DND-41 (cell line): ENCODE measurements at regions not wholly inside any gene's neighbourhood (a gene's known extent, or its start where the extent isn't known, plus 50 kb on each side); places are given as distances from the start of the nearest gene placed in this dataset.

Experiments
- ATAC-seq: fragments of 200-7000 bp; cut with Tn5 transposase; 3 replicates; pipeline ENCODE4 v1.9.1; 2021; ENCODE audit warnings: low read depth; ENCODE audit not compliant: insufficient read depth
- DNase-seq: peaks from one replicate; pipeline ENCODE4 v3.0.0-alpha.2; 2020
- H2AFZ ChIP-seq: 2 replicates; pipeline ENCODE4 v1.6.0; 2012; ENCODE audit warnings: low read depth, low read length
- H3K27ac ChIP-seq: 2 replicates; pipeline ENCODE4 v1.5.1; 2012; ENCODE audit warnings: low read length, inconsistent platforms
- H3K27me3 ChIP-seq: fragments of 200-600 bp; sonication (generic); 2 replicates; pipeline ENCODE4 v1.6.0; 2012; ENCODE audit warnings: low read length, mild to moderate bottlenecking, inconsistent platforms; ENCODE audit not compliant: insufficient read depth, poor library complexity
- H3K36me3 ChIP-seq: 2 replicates; pipeline ENCODE4 v1.5.1; 2012; ENCODE audit warnings: low read length, inconsistent platforms; ENCODE audit not compliant: insufficient read depth
- H3K4me1 ChIP-seq: 2 replicates; pipeline ENCODE4 v1.5.1; 2012; ENCODE audit warnings: mild to moderate bottlenecking, low read length; ENCODE audit not compliant: insufficient read depth
- H3K4me2 ChIP-seq: 2 replicates; pipeline ENCODE4 v1.6.0; 2012; ENCODE audit warnings: mild to moderate bottlenecking, moderate library complexity, low read length, inconsistent platforms; ENCODE audit not compliant: insufficient read depth
- H3K4me3 ChIP-seq, 2 experiments: fragments of 200-600 bp in 1 of 2; shearing (Covaris generic) in 1 of 2; 2 replicates each; pipeline ENCODE4 v1.5.1; 2012 to 2016; ENCODE audit warnings: inconsistent platforms in 2 of 2, low read length in 2 of 2, mild to moderate bottlenecking in 2 of 2, low read depth in 1 of 2, moderate library complexity in 1 of 2
- H3K79me2 ChIP-seq: 2 replicates; pipeline ENCODE4 v1.6.0; 2012; ENCODE audit warnings: low read length, inconsistent platforms; ENCODE audit not compliant: insufficient read depth
- H3K9ac ChIP-seq: 2 replicates; pipeline ENCODE4 v1.6.0; 2012; ENCODE audit warnings: low read depth, mild to moderate bottlenecking, inconsistent platforms, low read length, moderate library complexity
- H3K9me3 ChIP-seq: 2 replicates; pipeline ENCODE4 v1.5.1; 2012; ENCODE audit warnings: low read length, moderate library complexity, mild to moderate bottlenecking, inconsistent platforms; ENCODE audit not compliant: insufficient read depth, severe bottlenecking
- H4K20me1 ChIP-seq: 2 replicates; pipeline ENCODE4 v1.6.0; 2012; ENCODE audit warnings: low read length; ENCODE audit not compliant: insufficient read depth
- CTCF ChIP-seq: IDR thresholded peaks from 2 replicates; pipeline ENCODE4 v1.5.1; 2012; ENCODE audit warnings: borderline replicate concordance, low read length, moderate library complexity, mild to moderate bottlenecking; ENCODE audit not compliant: poor library complexity, severe bottlenecking; ENCODE audit errors: extremely low read depth
- EZH2 ChIP-seq: IDR thresholded peaks from 3 replicates; pipeline ENCODE4 v1.6.1; 2012; ENCODE audit warnings: borderline replicate concordance, low read depth, mild to moderate bottlenecking, moderate library complexity, low read length, inconsistent platforms; ENCODE audit not compliant: severe bottlenecking

DNA sequence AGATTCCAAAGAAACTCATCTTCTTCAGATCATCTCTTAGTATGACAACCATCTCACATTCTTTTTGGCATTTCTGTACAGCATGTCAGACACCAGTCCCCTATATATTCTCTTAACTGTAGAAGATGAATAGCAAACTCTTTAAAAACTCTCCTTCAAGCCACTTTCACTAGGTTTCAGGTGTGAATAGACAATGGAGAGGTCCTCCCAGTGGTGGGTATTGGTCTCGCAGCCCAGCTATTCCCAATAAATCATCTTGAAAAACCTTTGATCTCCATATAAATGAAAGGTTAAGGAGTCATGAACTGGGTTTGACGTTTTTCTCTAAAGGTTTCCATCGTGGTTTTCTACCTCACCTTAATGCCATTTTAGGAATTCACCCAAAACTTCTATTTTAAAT is 180.0 kb downstream of the GJA1 start:
- Histone ChIP-seq H3K9me3 (no peaks in the 10 kb centered on the region), H3K4me2 (no peak overlapping the region), H3K9ac (no peak overlapping the region), H3K4me3 (no peak overlapping the region), H3K79me2 (no peaks in the 10 kb centered on the region), H2AFZ (no peak overlapping the region), H3K27me3 (no peaks in the 10 kb centered on the region), H3K4me1 (no peaks in the 10 kb centered on the region), H4K20me1 (no peaks in the 10 kb centered on the region), H3K27ac (no peak overlapping the region), H3K36me3 (no peaks in the 10 kb centered on the region)
- ATAC-seq (no peak), DNase-seq (no peak)
- TF ChIP-seq CTCF (peak; percentile 27), EZH2 (no peak)

DNA sequence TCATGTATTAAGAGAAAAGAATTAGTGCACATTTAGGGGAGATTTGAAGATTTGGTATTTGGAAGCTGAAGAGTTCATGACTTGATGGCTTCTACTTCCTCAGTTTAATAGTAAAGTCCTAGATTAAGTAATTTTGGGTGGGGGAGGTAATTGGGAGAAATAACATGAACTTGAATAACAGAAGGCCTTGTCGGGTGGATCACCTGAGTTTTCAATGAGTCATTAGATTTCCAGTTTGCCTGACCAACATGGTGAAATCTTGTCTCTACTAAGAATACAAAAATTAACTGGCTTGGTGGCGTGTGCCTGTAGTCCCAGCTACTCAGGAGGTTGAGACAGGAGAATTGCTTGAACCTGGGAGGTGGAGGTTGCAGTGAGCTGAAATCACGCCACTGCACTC is 181.0 kb downstream of the GJA1 start:
- TF ChIP-seq CTCF, result no peak
- no peak for TF ChIP-seq EZH2
- no peak overlapping the region for H3K27ac ChIP-seq
- no peaks in the 10 kb centered on the region for H3K9me3 ChIP-seq
- DNase-seq (no peak), ATAC-seq (no peak)
- H3K27me3 ChIP-seq, result no peaks in the 10 kb centered on the region
- no peak overlapping the region for H3K4me2 ChIP-seq
- H3K4me1 ChIP-seq, result no peaks in the 10 kb centered on the region
- no peak overlapping the region for H3K9ac ChIP-seq
- H3K4me3 ChIP-seq, result no peak overlapping the region
- no peaks in the 10 kb centered on the region for H4K20me1 ChIP-seq
- H3K79me2 ChIP-seq, result no peaks in the 10 kb centered on the region
- no peak overlapping the region for H2AFZ ChIP-seq
- H3K36me3 ChIP-seq, result no peaks in the 10 kb centered on the region

- no peaks in the 10 kb centered on the region for H3K4me1 ChIP-seq
- H3K27me3 ChIP-seq, result no peaks in the 10 kb centered on the region
- H3K79me2 ChIP-seq, result no peaks in the 10 kb centered on the region
- H3K4me2 ChIP-seq, result no peak overlapping the region
- no peaks in the 10 kb centered on the region for H3K9me3 ChIP-seq
- no peaks in the 10 kb centered on the region for H3K36me3 ChIP-seq
- no peak for TF ChIP-seq CTCF
- TF ChIP-seq EZH2, result no peak
- no peak overlapping the region for H3K27ac ChIP-seq
- no peaks in the 10 kb centered on the region for H4K20me1 ChIP-seq
- H2AFZ ChIP-seq, result no peak overlapping the region
- no peak overlapping the region for H3K4me3 ChIP-seq
- H3K9ac ChIP-seq, result no peak overlapping the region
- ATAC-seq (no peak), DNase-seq (no peak)
These were observed 181.9 kb downstream of the GJA1 start for GRCh38 chr6:121617388-121617787.

- Histone ChIP-seq H3K27ac (no peak overlapping the region), H3K9ac (no peak overlapping the region), H3K36me3 (no peaks in the 10 kb centered on the region), H3K9me3 (no peaks in the 10 kb centered on the region), H3K27me3 (no peaks in the 10 kb centered on the region), H3K4me1 (no peaks in the 10 kb centered on the region), H2AFZ (no peak overlapping the region), H3K79me2 (no peaks in the 10 kb centered on the region), H3K4me3 (no peak overlapping the region), H3K4me2 (no peak overlapping the region), H4K20me1 (no peaks in the 10 kb centered on the region)
- ATAC-seq, result no peak
- TF ChIP-seq CTCF (no peak), EZH2 (no peak)
- no peak for DNase-seq
These were observed 183.6 kb downstream of the GJA1 start for GRCh38 chr6:121619013-121619412.
